Naive B cell (primary cell): ENCODE measurements at regions not wholly inside any gene's neighbourhood (a gene's known extent, or its start where the extent isn't known, plus 50 kb on each side); places are given as distances from the start of the nearest gene placed in this dataset.

ENCODE experiments used
- ATAC-seq, 2 donors: fragments of 150-1000 bp; cut with Tn5 transposase; 2 replicates each; pipeline ENCODE4 v1.10.0; 2021; ENCODE audit warnings: low read depth in 2 of 2, mild to moderate bottlenecking in 2 of 2, moderate library complexity in 2 of 2
- DNase-seq: peaks from one replicate; pipeline ENCODE4 v3.0.0; 2022
- H3K27ac Mint-ChIP-seq, 6 donors: one replicate each; pipeline ENCODE4 v1.8.0; 2020 to 2022; ENCODE audit warnings: mild to moderate bottlenecking in 6 of 6, mixed read lengths in 6 of 6, moderate library complexity in 5 of 6, inconsistent platforms in 2 of 6
- H3K27me3 Mint-ChIP-seq, 3 donors: one replicate each; pipeline ENCODE4 v1.8.0; 2021 to 2022; ENCODE audit warnings: mixed read lengths in 3 of 3, mild to moderate bottlenecking in 1 of 3
- H3K36me3 Mint-ChIP-seq, 2 donors: one replicate each; pipeline ENCODE4 v1.8.0; 2020 to 2022; ENCODE audit warnings: mixed read lengths in 2 of 2, inconsistent platforms in 1 of 2, mild to moderate bottlenecking in 1 of 2
- H3K4me1 Mint-ChIP-seq, 3 donors: one replicate each; pipeline ENCODE4 v1.8.0; 2020 to 2022; ENCODE audit warnings: mixed read lengths in 3 of 3, inconsistent platforms in 1 of 3, mild to moderate bottlenecking in 1 of 3, moderate library complexity in 1 of 3
- H3K4me3 Mint-ChIP-seq, 8 donors: one replicate each; pipeline ENCODE4 v1.8.0; 2020 to 2022; ENCODE audit warnings: mild to moderate bottlenecking in 8 of 8, mixed read lengths in 8 of 8, moderate library complexity in 8 of 8, inconsistent platforms in 2 of 8
- H3K9me3 Mint-ChIP-seq, 7 donors: one replicate each; pipeline ENCODE4 v1.8.0; 2020 to 2022; ENCODE audit warnings: mixed read lengths in 7 of 7, mild to moderate bottlenecking in 5 of 7, inconsistent platforms in 2 of 7, moderate library complexity in 1 of 7

GRCh38 chr2:104563398-104563996 lies 290.4 kb upstream of the POU3F3 start:
- H3K27ac Mint-ChIP-seq = no peak overlapping the region
- ATAC-seq (no peak), DNase-seq (no peak)
- H3K36me3 Mint-ChIP-seq = no peaks in the 10 kb centered on the region
- H3K4me1 Mint-ChIP-seq = no peaks in the 10 kb centered on the region
- peaks cover 6 to 13% (median 8%) of the 10 kb centered on the region in 3 donors for H3K27me3 Mint-ChIP-seq
- peaks cover 0 to 1% (median 0%) of the 10 kb centered on the region in 7 donors for H3K9me3 Mint-ChIP-seq
- H3K4me3 Mint-ChIP-seq = no peak overlapping the region

DNA sequence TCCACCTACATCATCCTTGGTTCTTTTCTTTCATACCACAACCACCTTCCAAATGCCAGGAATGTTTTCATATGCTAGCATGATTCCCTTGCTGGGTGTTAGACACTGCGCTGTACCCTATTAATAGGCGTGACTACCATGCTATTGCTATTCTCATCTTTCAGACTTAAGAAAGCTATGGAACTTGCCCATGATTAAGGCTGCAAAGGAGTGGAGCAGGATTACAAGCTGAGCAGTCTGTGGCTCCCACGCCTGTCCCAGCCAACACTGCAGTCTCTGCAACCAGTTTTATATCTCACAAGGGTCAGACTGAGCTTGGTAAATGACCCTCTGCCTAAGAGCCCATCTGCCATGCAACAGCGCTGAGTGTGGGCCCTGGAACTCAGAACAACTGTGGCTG lies 285.7 kb upstream of the POU3F3 start:
- peaks cover 0 to 6% (median 5%) of the 10 kb centered on the region in 3 donors for H3K27me3 Mint-ChIP-seq
- H3K27ac Mint-ChIP-seq = no peak overlapping the region
- no peak overlapping the region for H3K4me3 Mint-ChIP-seq
- DNase-seq = no peak
- H3K9me3 Mint-ChIP-seq = peaks cover 0 to 1% (median 0%) of the 10 kb centered on the region in 7 donors
- H3K4me1 Mint-ChIP-seq = no peaks in the 10 kb centered on the region
- H3K36me3 Mint-ChIP-seq = no peaks in the 10 kb centered on the region
- no peak for ATAC-seq

- Mint-ChIP-seq H3K9me3 (peaks cover 0 to 1% (median 0%) of the 10 kb centered on the region in 7 donors), H3K4me1 (no peaks in the 10 kb centered on the region), H3K4me3 (no peak overlapping the region), H3K27me3 (no peaks in the 10 kb centered on the region), H3K27ac (no peak overlapping the region), H3K36me3 (no peaks in the 10 kb centered on the region)
- ATAC-seq = no peak
- DNase-seq = no peak
These were observed 283.7 kb upstream of the POU3F3 start for GRCh38 chr2:104570259-104570658.

DNA sequence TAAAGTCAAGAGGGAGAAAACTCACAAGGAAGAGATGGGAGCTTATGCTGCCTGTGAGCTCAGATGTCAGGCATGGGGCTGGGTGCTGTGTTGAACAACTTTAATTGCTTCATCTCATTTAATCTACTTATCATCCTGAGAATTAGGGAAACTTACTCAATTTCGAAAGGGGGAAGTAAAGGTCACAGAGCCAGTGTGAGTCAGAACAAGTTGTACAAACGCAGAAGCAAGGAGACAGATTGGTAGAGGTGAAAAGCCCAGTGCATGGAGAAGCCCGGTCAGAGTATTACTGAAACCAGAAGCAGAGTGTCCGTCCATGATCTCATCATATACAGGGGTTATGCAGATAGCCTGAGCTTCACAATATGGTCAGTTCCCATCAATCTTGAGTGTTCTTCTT lies 281.1 kb upstream of the POU3F3 start:
- ATAC-seq = no peak
- no peaks in the 10 kb centered on the region for H3K27me3 Mint-ChIP-seq
- no peaks in the 10 kb centered on the region for H3K36me3 Mint-ChIP-seq
- no peak for DNase-seq
- H3K4me3 Mint-ChIP-seq = no peak overlapping the region
- no peaks in the 10 kb centered on the region for H3K4me1 Mint-ChIP-seq
- H3K27ac Mint-ChIP-seq = no peak overlapping the region
- H3K9me3 Mint-ChIP-seq = peaks cover 0 to under 1% (median 0%) of the 10 kb centered on the region in 7 donors

DNA sequence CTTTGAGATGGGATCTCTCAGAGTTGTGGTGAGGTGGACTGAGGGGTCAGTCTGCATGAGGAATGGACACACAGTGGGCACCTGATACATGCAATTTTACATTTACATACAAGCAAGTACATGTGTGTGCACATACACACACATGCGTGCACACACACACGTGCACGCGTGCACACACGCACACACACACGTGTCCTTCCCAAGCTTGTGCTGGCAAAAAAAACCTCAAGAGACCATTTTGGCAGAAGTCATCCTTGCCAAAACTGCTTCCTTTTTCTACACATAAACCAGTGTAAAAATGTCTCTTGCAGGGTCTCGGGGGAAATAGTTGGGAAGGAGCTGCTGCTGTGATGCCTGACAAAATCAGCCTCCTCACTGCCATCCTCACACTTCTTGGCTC lies 279.5 kb upstream of the POU3F3 start:
- no peaks in the 10 kb centered on the region for H3K4me1 Mint-ChIP-seq
- ATAC-seq = no peak
- no peaks in the 10 kb centered on the region for H3K36me3 Mint-ChIP-seq
- no peak for DNase-seq
- peaks cover 0 to 3% (median 0%) of the 10 kb centered on the region in 7 donors for H3K9me3 Mint-ChIP-seq
- H3K27me3 Mint-ChIP-seq = no peaks in the 10 kb centered on the region
- H3K27ac Mint-ChIP-seq = no peak overlapping the region
- no peak overlapping the region for H3K4me3 Mint-ChIP-seq

DNA sequence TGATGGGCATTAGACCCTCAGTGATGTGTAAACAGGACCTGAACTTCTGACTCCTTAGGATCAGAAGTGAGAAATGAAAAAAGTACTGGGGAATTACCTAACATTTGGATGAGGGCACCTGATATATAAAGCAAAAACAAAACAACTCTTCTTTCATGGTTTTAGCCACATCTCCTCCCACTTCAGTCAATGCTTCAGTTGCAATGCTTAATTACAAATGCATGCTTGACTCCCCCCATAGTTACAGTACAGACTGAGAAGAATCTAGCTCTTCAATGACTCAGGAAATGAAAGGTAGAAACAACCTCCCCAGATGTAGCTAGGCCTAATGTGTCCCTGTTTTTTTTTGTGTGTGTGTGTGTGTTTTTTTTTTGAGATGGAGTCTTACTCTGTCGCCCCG lies 276.8 kb upstream of the POU3F3 start:
- DNase-seq (no peak), ATAC-seq (no peak)
- Mint-ChIP-seq H3K27ac (no peak overlapping the region), H3K36me3 (no peaks in the 10 kb centered on the region), H3K9me3 (peaks cover 0 to 3% (median 0%) of the 10 kb centered on the region in 7 donors), H3K27me3 (no peaks in the 10 kb centered on the region), H3K4me3 (no peak overlapping the region), H3K4me1 (no peaks in the 10 kb centered on the region)

DNA sequence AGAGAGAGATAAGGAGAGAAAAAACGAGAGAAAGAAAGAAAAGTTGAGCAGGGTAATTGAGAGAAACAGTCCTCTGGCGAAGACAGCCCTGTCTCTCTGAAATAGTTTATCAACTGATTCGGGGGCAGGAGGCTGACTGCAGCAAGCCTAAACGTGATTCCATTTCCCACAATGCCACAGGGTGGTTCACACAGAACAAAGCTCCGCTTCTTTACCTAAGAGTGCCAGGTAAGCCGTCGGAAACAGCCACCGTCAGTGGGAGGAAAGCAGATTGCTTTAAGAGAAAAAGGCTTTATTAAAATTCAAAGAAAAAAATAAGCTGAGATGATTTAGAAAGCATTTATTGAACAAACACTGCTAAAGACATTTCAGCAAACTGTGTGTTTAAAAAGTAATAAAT lies 271.4 kb upstream of the POU3F3 start:
- Mint-ChIP-seq H3K4me3 (no peak overlapping the region), H3K27ac (peak overlapping the region in 1 of 6 donors; percentile 49), H3K4me1 (no peaks in the 10 kb centered on the region), H3K36me3 (no peaks in the 10 kb centered on the region), H3K27me3 (peaks cover 0 to 8% (median 0%) of the 10 kb centered on the region in 3 donors), H3K9me3 (peaks cover 0 to 3% (median 0%) of the 10 kb centered on the region in 7 donors)
- no peak for DNase-seq
- no peak for ATAC-seq

- no peak for ATAC-seq
- Mint-ChIP-seq H3K27me3 (peaks cover 0 to 8% (median 4%) of the 10 kb centered on the region in 3 donors), H3K27ac (no peak overlapping the region), H3K36me3 (no peaks in the 10 kb centered on the region), H3K4me1 (no peaks in the 10 kb centered on the region), H3K4me3 (no peak overlapping the region), H3K9me3 (peaks cover 0 to 2% (median 0%) of the 10 kb centered on the region in 7 donors)
- DNase-seq = no peak
These were observed 270.1 kb upstream of the POU3F3 start for GRCh38 chr2:104583811-104584210.

- Mint-ChIP-seq H3K27me3 (peaks cover 0 to 8% (median 4%) of the 10 kb centered on the region in 3 donors), H3K4me1 (no peaks in the 10 kb centered on the region), H3K4me3 (no peak overlapping the region), H3K36me3 (no peaks in the 10 kb centered on the region), H3K27ac (no peak overlapping the region), H3K9me3 (peaks cover 0 to 2% (median under 1%) of the 10 kb centered on the region in 7 donors)
- ATAC-seq = no peak
- DNase-seq = no peak
These were observed 269.5 kb upstream of the POU3F3 start for GRCh38 chr2:104584393-104584792.

- no peak overlapping the region for H3K4me3 Mint-ChIP-seq
- H3K27ac Mint-ChIP-seq = no peak overlapping the region
- no peaks in the 10 kb centered on the region for H3K36me3 Mint-ChIP-seq
- H3K4me1 Mint-ChIP-seq = no peaks in the 10 kb centered on the region
- no peak for DNase-seq
- H3K9me3 Mint-ChIP-seq = peaks cover 0 to 29% (median 16%) of the 10 kb centered on the region in 7 donors
- peaks cover 0 to 16% (median 8%) of the 10 kb centered on the region in 3 donors for H3K27me3 Mint-ChIP-seq
- ATAC-seq = no peak
These were observed 258.3 kb upstream of the POU3F3 start for GRCh38 chr2:104595576-104595975.

DNA sequence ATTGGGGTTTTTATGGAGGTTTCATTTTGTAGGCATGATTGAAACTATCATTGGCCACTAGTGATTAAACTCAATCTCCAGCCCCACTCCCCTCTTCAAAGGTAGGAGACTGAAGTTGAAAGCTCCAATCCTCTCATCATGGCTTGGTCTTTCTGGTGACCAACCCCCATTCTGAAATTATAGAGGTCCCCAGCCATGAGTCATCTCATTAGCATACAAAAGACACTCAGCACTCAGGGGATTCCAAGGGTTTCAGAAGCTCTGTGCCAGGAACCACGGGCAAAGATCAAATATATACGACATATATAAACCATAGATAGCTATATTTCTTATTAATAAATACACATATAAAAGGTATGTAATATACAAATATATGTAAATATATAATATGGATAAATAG lies 256.0 kb upstream of the POU3F3 start:
- Mint-ChIP-seq H3K27me3 (peaks cover 0 to 20% (median 12%) of the 10 kb centered on the region in 3 donors), H3K4me1 (no peaks in the 10 kb centered on the region)

GRCh38 chr2:104598636-104599035 lies 255.3 kb upstream of the POU3F3 start:
- Mint-ChIP-seq H3K36me3 (no peaks in the 10 kb centered on the region), H3K27ac (no peak overlapping the region), H3K27me3 (peaks cover 0 to 20% (median 12%) of the 10 kb centered on the region in 3 donors), H3K4me1 (no peaks in the 10 kb centered on the region), H3K4me3 (no peak overlapping the region), H3K9me3 (peaks cover 0 to 16% (median 2%) of the 10 kb centered on the region in 7 donors)
- ATAC-seq = no peak
- DNase-seq = no peak

More for the DNA sequence above, 256.0 kb upstream of the POU3F3 start:
- Mint-ChIP-seq H3K27ac (no peak overlapping the region), H3K9me3 (peaks cover 0 to 15% (median 3%) of the 10 kb centered on the region in 7 donors), H3K36me3 (no peaks in the 10 kb centered on the region), H3K4me3 (no peak overlapping the region)
- DNase-seq = no peak
- no peak for ATAC-seq

DNA sequence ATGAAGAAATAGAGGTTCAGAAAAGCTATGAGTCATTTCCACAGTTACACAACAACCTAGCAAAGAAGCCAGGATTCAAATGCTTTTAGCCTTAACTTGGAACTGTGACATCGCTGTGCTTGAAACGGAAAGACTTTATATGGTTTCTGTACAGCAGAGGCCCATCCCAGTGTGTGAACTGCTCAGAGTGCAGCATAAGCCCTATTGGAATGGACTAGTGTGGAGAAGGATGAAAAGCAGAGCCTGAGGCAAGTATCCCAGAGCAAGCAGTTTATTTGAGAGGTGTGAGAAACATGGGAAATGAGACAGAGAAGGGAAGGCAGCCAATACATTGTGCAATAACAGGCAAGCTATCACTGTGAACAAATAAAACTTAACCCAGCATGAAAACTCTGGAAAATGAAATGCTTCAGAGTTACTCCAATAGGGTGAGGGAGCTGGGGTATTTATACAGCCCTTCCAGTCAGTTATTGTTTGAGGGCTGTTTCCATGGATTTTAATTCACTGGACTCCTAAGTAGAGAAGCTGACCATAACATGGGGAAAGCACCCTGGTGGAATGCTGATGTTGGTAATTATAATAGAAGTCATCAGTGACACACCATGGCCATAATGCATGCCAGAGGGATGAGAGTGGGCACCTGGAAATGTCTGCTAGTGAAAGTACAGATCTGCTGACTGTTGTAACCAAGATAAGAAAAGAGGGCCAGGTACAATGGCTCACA lies 254.0 kb upstream of the POU3F3 start:
- Mint-ChIP-seq H3K4me1 (no peaks in the 10 kb centered on the region), H3K36me3 (no peaks in the 10 kb centered on the region), H3K27ac (peak overlapping the region in 1 of 6 donors; percentile 40), H3K4me3 (no peak overlapping the region), H3K27me3 (peaks cover 0 to 20% (median 12%) of the 10 kb centered on the region in 3 donors), H3K9me3 (peaks cover 0 to 28% (median 2%) of the 10 kb centered on the region in 7 donors)
- ATAC-seq = no peak
- DNase-seq = no peak

DNA sequence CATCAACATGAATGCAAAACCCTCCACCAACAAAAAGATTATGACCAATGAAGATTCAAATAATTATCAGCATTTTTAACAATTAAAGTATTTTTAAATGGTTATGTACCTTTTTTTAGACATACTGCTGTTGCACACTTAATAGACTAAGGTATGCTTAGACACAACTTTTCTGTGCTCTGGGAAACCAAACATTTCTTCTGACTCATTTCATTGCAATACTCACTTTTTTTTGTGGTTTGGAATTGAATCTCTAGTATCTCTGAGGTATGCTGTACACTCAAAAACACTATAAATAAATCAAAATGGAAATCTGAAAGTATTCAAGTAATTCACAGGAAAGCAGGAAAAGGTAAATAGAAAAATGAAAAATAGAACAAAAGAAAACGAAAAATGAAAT lies 247.9 kb upstream of the POU3F3 start:
- H3K27me3 Mint-ChIP-seq = peaks cover 0 to 3% (median 0%) of the 10 kb centered on the region in 3 donors
- peaks cover 0 to 5% of the 10 kb centered on the region in 2 donors for H3K36me3 Mint-ChIP-seq
- DNase-seq = no peak
- no peak overlapping the region for H3K4me3 Mint-ChIP-seq
- H3K9me3 Mint-ChIP-seq = peaks cover 0 to 30% (median 5%) of the 10 kb centered on the region in 7 donors
- no peaks in the 10 kb centered on the region for H3K4me1 Mint-ChIP-seq
- no peak for ATAC-seq
- no peak overlapping the region for H3K27ac Mint-ChIP-seq
